SK-N-SH (cell line): ENCODE measurements at regions not wholly inside any gene's neighbourhood (a gene's known extent, or its start where the extent isn't known, plus 50 kb on each side); places are given as distances from the start of the nearest gene placed in this dataset.

Experiments
- ELF1 ChIP-seq: IDR thresholded peaks from 2 replicates; pipeline ENCODE4 v1.4.0; 2012
- FOXM1 ChIP-seq: IDR thresholded peaks from 2 replicates; pipeline ENCODE4 v1.4.0; 2012; ENCODE audit warnings: low read depth, mild to moderate bottlenecking
- MEF2A ChIP-seq: IDR thresholded peaks from 2 replicates; pipeline ENCODE4 v1.4.0; 2012; ENCODE audit warnings: low read depth, borderline replicate concordance
- MXI1 ChIP-seq: IDR thresholded peaks from 2 replicates; pipeline ENCODE4 v1.6.1; 2012; ENCODE audit warnings: mild to moderate bottlenecking, low read depth, low read length, improper control_type of control experiment
- RAD21 ChIP-seq: IDR thresholded peaks from 2 replicates; pipeline ENCODE4 v1.6.1; 2012; ENCODE audit warnings: mild to moderate bottlenecking, low read length
- RFX5 ChIP-seq: IDR thresholded peaks from 2 replicates; pipeline ENCODE4 v1.6.1; 2012; ENCODE audit warnings: mild to moderate bottlenecking, improper control_type of control experiment, low read length
- TAF1 ChIP-seq: IDR thresholded peaks from 2 replicates; pipeline ENCODE4 v1.6.1; 2012; ENCODE audit warnings: low read depth, mild to moderate bottlenecking, low read length, moderate library complexity, borderline replicate concordance
- TEAD4 ChIP-seq: IDR thresholded peaks from 2 replicates; pipeline ENCODE4 v1.4.0; 2012; ENCODE audit warnings: mild to moderate bottlenecking, borderline replicate concordance; ENCODE audit not compliant: insufficient read depth
- TF ChIP-seq, protein P1 (sequence below): fragments of 200-600 bp; sonication (generic); IDR thresholded peaks from 2 replicates; pipeline ENCODE4 v1.6.1; 2017; ENCODE audit warnings: antibody characterized with exemption, mild to moderate bottlenecking, moderate library complexity
- TF ChIP-seq, protein P2 (sequence below): fragments of 150-350 bp; IDR thresholded peaks from 2 replicates; pipeline ENCODE4 v1.6.1; 2017; ENCODE audit warnings: antibody characterized with exemption, low read length, low read depth, borderline replicate concordance
- TF ChIP-seq, protein P3 (sequence below): IDR thresholded peaks from 2 replicates; pipeline ENCODE4 v1.6.1; 2012; ENCODE audit warnings: mild to moderate bottlenecking, low read depth, low read length, moderate library complexity

DNA sequence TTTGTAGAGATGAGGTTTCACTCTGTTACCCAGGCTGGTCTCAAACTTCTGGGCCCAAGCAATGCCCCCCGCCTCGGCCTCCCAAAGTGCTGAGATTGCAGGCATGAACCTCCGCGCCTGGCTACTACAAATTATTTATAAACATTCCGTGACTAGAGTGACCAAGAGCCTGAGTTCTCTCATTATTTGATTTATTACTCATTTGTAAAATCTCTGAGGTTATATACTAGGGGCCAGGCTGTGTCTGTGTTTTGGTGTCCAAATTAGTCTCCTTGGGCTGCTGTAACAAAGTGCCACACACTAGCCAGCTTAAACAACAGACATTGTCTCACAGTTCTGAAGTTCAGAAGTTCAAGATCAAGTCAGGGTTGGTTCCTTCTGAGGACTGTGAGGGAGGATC is 70.8 kb upstream of the ELAC2 start:
- TF ChIP-seq, protein P1, sequence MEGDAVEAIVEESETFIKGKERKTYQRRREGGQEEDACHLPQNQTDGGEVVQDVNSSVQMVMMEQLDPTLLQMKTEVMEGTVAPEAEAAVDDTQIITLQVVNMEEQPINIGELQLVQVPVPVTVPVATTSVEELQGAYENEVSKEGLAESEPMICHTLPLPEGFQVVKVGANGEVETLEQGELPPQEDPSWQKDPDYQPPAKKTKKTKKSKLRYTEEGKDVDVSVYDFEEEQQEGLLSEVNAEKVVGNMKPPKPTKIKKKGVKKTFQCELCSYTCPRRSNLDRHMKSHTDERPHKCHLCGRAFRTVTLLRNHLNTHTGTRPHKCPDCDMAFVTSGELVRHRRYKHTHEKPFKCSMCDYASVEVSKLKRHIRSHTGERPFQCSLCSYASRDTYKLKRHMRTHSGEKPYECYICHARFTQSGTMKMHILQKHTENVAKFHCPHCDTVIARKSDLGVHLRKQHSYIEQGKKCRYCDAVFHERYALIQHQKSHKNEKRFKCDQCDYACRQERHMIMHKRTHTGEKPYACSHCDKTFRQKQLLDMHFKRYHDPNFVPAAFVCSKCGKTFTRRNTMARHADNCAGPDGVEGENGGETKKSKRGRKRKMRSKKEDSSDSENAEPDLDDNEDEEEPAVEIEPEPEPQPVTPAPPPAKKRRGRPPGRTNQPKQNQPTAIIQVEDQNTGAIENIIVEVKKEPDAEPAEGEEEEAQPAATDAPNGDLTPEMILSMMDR = no peak
- TF ChIP-seq RFX5 = no peak
- TF ChIP-seq, protein P2, sequence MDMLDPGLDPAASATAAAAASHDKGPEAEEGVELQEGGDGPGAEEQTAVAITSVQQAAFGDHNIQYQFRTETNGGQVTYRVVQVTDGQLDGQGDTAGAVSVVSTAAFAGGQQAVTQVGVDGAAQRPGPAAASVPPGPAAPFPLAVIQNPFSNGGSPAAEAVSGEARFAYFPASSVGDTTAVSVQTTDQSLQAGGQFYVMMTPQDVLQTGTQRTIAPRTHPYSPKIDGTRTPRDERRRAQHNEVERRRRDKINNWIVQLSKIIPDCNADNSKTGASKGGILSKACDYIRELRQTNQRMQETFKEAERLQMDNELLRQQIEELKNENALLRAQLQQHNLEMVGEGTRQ = no peak
- TF ChIP-seq TEAD4 = no peak
- TF ChIP-seq ELF1 = no peak
- TF ChIP-seq TAF1 = no peak
- TF ChIP-seq, protein P3, sequence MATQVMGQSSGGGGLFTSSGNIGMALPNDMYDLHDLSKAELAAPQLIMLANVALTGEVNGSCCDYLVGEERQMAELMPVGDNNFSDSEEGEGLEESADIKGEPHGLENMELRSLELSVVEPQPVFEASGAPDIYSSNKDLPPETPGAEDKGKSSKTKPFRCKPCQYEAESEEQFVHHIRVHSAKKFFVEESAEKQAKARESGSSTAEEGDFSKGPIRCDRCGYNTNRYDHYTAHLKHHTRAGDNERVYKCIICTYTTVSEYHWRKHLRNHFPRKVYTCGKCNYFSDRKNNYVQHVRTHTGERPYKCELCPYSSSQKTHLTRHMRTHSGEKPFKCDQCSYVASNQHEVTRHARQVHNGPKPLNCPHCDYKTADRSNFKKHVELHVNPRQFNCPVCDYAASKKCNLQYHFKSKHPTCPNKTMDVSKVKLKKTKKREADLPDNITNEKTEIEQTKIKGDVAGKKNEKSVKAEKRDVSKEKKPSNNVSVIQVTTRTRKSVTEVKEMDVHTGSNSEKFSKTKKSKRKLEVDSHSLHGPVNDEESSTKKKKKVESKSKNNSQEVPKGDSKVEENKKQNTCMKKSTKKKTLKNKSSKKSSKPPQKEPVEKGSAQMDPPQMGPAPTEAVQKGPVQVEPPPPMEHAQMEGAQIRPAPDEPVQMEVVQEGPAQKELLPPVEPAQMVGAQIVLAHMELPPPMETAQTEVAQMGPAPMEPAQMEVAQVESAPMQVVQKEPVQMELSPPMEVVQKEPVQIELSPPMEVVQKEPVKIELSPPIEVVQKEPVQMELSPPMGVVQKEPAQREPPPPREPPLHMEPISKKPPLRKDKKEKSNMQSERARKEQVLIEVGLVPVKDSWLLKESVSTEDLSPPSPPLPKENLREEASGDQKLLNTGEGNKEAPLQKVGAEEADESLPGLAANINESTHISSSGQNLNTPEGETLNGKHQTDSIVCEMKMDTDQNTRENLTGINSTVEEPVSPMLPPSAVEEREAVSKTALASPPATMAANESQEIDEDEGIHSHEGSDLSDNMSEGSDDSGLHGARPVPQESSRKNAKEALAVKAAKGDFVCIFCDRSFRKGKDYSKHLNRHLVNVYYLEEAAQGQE = no peak
- no peak for TF ChIP-seq MEF2A
- no peak for TF ChIP-seq RAD21
- TF ChIP-seq FOXM1 = no peak
- no peak for TF ChIP-seq MXI1
